Stimulated activated CD4-positive, alpha-beta T cell treated with anti-CD3 and anti-CD28 coated beads, Interleukin-15, amount 100 ng/mL, for 1 hour (primary cell): ENCODE measurements at regions not wholly inside any gene's neighbourhood (a gene's known extent, or its start where the extent isn't known, plus 50 kb on each side); places are given as distances from the start of the nearest gene placed in this dataset.

ENCODE experiments used
- DNase-seq, 2 donors: peaks; one replicate each; pipeline ENCODE4 v3.0.0-alpha.2; 2020; ENCODE audit warnings: low read depth in 1 of 2, low spot score in 1 of 2

DNA sequence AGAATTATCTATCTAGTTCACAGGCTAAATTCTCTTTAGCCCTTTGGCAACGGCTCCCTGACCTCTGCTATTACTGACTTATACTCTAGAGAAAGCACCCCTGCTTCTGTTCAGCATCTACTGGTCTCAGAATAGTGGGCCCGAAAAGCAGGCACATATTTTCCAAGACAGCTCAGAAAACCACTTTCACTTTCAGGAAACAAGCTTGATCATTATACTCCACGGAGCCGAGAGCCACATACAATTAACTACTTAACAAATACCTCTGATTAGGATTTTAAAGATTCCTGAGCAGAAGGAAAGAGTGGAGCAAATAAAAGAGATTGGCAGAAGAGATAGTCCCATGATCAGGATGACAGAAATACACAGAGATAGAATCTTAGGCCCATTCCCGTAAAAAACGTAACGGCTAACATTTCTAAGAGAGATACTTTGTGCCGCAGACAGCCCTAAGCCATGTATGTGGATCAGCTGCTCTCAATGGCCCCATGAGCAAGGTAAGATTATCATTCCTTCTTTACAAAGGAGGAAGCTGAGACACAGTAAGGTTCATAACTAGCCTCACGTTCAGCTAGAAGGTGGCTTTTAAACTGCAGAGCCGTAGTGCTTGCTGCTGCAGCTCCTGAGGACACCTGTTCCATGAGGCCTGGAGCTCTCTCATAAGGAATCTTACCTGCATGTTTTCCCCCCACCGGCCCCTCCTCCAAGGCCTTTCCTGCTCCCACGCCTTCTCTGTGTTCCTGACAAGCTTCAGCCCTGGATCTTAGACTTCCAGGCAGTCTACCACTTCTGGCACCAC is 227.2 kb downstream of the FOXO1 start:
- no peak for DNase-seq

DNA sequence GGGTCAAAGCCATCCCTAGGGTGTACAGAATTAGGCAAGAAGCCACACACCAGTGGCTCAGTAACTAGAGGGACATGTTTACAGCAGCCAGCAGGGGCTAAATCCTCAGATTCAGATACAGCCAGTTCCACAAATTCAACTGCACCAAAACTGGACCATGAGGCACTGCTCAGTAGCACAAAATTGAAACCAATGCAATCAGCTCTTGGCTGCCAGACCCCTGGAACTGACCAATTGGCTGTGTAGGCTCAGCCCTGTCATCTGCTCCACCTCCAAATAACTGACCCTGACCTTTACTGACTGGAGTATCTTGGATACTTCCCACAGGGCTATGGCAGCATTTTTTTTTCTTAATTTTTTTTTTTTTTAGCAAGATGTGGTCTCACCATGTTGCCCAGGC is 226.5 kb downstream of the FOXO1 start:
- no peak for DNase-seq

DNA sequence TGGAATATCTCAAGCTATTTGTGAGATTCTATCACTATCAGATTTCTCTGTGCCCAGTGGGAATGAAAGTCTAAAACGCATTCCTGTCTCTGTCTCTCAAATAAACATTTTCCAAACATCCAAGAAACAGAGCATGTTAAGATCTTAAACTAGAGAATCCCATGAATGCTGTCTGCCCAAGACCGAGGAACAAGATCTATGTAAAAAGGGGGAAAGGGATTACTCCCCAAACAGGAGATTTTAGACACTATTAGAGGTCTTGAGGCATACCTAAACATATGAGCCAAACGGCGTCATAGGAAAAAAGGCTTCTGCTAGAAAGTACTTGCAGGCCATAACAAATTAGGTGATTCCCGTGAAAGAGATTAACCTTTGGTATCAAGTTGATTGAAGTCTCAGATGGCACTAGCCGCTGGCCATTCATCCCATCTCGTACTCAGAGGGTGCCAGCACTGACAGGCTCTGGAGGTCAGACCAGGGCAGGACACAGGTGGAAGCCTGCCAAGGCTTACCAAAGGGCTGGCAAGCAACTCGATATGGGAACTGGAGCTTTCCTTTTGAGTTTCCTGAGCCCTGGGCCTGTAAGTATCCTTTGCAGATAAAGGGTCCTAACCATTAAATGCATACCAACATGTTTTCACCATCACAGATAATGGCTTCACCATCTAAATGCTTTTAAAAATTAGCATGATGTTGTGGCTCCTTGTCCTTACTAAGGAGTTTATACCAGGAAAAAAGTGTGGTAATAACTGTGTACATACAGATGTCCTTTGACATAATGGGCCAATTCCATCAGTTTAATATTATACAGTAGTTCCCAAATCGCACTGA is 225.2 kb downstream of the FOXO1 start:
- no peak for DNase-seq

DNA sequence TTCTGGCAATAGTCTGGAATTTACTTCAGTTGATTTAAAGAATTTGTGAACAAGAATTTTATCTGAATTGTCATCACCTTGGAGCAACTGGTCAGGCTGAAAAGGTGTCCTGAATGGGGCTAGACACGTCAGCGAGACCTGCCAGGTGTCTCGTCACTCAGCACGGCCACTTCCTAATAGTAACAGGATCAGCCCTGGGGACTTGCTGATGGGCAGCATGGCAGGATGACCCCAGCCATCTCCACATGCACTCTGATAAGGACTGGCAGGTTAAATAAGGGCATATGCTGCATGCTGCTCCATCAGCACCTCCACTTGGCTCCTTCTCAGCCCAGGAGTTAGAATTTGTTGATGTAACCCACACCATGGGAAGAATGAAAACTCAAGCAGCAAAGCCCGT is 224.2 kb downstream of the FOXO1 start:
- no peak for DNase-seq

DNA sequence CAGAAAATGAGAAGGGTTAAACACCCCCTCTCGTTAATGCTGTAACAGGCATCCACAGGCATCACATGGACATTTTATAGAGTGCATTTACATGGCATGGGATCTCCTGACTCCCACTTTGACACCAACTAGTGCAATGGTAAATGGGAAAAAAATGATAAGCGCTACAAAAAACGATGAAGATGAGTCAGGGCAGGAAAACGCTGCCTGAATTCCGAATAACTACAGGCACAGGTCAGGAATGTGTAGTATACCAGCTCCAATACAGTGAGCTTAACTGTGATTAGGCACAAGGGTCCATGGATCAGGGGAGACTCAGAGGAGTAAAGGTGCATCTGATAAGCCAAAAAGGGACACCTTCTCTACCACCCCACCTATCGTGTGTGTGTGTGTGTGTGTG is 223.6 kb downstream of the FOXO1 start:
- DNase-seq, result no peak

DNA sequence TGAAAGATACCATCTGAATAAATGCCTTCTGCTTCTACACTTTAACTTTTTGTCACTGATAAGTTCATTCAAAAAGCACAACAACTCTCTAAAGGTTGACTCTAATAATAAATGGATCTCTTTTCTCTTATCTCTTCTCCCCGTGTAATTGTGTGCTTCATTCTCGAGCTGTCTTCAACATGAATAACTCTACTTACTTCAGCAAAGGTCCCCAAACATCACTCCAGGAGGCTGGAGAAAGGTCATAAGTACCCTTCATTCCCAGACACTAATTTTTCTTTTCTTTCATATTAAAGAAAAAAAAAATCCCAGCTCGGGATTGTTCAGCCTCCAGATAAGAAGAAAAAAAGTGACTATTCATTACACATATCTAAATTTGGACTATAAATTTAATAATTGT is 222.2 kb downstream of the FOXO1 start:
- DNase-seq, result no peak

DNA sequence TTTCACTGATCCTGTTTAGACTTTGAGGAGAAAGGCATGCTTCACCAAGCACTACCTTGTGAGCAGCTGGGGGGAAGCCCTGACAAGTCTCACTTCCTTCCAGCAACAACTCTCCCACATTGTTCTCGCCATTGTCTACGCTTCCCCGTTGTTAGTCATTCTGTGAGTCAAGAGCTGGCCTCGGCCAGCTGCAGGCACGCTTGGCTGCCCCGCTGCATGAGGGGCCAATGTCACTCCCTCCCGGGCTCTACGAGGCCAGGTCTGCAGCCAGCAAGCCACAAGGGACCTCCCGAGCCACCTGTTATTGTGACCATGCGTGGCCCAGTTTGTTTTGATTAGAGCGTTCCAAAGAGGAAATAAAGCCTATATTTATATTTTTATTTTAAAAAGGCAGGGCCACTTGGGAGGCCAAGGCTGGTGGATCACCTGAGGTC is 220.9 kb downstream of the FOXO1 start:
- DNase-seq, result no peak

DNA sequence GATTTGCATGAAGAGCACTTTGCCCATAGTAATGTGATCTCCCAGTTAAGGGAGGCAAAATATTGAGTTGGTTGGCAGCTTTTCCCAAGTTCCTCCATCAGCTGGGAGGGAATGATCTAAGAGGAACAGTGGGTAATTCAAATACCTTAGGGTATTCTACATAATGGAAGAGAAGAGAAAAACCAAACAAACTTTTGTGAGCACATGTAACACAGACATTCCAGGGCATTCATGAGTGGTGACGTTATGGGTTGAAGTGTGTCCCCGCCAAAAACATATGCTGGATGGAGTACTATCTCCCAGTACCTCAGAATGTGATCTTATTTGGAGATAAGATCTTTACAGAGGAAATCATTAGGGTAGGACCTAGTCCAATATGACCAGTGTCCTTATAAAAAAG is 220.1 kb downstream of the FOXO1 start:
- no peak for DNase-seq

DNA sequence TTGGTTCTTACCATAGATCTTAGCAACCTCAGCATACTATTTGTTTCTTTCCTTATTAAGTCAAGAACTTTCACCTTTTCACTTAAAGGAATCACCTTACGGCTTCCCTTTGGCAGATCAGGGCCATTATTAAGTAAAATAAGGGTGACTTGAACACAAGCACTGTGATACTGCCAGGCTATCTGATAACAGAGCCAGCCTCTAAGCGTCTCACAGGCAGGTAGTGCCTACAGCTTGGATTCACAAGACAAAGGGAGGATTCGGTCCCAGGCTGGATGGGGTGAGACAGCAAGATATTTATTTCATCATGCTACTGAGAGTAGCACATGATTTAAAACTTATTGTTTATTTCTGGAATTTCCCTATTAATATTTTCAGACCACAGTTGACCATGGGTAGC is 218.6 kb downstream of the FOXO1 start:
- DNase-seq, result no peak

DNA sequence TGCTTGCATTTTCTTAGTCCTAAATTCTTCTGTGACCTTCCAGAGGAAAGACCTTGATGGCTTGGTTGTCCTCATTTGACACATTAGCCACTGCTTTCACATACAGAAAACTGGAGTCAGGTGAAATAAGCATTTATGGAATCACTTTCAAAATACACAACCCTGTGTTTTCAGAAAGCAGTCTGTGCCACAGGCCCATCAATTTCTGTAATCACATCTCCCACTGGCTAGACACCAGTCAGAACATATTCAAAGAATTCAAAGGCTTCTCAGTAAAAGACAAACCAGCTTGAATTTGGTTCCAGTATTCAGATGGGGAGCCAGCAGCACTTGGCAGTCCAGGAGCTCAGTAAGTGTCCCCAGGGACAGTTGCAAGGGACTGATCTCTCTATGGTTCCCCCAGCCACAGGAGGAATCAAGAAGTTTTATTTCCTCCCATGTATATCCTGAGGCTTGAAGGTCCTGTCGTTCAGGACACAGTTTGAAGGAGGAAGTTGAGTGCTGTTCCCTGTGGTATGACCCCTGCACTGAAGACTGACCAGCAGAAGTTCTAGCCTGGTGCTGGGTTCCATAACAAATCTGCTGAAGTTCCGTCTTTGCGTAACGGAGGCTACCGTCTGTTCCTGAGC is 214.3 kb downstream of the FOXO1 start:
- no peak for DNase-seq

DNA sequence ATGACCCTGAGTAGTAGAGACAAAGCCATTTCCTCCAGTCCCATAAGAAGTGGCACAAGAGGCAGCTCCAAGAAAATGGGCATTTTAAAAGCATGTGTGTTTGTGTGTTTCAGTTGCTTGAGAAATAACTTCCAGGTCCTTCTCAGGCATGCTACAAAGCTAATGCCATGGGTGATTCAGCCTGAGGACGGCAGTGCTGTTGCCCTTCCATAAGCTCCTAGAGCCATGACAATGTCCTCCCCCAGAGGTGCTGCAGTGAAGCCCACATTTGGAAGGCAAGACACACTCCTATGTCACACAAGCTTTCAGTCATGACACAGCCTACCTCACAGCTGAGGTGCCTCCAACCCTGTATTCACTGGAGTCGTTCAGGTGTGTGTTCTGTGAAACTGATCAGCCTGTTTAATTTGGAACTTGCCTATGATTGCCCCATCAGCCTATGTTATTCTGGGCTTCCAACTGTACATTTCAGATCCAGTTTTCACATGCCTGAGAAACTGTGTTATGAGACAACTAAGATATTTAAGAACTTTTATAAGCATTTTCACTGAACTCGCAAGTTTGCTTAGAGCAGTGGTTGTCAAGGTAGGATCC is 213.6 kb downstream of the FOXO1 start:
- DNase-seq, result no peak

DNA sequence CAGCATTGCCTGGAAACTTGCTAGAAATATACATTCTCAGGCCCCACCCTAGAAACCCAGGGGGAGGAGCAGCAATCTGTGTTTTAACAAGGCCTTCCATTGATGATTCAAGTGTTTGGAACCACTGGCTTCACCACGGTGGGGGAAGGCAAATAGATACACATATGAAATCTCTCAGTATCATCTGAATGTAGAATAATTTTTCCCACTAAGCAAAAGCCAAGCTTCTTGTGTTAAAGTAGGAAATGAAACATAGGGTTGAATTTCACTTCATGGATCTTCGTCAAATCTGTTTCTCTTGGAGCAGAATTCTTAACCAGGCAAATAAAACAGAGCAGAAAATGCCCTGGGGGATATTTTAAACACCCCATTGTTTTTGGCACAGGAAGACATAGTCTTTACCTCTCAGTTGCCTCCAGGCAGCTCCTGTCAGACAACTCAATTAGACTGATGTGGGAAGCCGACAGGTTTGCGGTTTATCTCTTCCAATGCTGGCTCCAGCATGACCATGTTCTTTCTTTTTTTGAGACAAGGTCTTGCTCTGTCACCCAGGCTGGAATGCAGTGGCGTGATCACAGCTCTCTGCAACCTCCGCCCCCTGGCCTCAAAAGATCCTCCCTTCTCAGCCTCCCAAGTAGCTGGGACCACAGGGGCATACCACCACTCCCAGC is 213.0 kb downstream of the FOXO1 start:
- no peak for DNase-seq

DNA sequence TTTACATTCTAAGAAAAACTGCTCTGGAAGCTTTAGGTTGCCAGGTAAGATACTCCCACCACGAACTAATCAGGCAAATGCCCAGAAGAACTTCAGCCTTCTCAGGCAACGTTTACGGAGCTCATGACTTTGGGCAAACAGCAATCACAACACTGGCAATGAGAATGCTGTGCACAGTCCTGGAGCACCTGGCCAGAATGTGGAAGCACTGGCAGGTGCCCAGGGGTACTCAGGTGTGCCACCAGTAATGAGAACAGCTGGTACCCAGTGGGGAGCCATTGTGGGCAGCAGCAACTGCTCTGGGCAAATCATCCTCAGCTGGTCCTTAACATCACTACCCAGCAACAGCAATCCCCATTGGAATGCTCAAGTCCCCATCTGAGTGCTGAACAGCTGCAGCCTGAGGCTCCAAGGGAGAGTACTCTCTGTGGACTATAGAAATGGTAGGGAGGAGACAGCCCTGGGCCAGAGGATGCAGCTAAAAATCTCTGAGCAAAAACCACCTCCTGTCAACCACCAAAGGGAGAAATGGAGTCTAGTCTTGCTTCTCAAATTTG is 210.0 kb downstream of the FOXO1 start:
- DNase-seq, result no peak

DNA sequence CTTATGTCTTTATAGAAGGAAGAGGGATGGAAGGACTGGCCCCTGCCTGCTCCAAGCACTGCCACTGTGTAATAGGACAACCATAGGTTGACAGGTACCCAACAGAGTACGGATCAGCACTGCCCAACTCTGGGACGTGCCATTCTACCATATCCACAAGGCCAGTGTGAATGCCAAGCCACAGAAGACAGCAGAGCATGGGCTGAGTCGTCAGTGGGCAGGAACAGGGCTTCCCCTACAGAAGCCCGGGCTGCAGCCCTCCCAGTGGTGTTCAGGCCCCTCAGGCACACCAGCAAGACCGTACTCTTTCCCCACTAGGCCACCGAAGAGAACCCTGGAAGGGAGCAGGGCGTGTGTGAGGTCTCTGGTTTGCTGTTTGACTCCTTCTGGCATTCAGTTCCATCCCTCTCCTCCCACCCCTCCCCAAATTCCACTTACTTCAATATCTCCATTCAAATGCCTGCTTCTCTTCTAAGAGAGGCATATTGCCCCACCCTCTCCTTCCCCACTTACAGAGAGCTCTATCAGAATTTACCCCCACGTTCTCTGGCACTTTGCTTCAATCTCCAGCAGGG is 209.4 kb downstream of the FOXO1 start:
- DNase-seq, result no peak

DNA sequence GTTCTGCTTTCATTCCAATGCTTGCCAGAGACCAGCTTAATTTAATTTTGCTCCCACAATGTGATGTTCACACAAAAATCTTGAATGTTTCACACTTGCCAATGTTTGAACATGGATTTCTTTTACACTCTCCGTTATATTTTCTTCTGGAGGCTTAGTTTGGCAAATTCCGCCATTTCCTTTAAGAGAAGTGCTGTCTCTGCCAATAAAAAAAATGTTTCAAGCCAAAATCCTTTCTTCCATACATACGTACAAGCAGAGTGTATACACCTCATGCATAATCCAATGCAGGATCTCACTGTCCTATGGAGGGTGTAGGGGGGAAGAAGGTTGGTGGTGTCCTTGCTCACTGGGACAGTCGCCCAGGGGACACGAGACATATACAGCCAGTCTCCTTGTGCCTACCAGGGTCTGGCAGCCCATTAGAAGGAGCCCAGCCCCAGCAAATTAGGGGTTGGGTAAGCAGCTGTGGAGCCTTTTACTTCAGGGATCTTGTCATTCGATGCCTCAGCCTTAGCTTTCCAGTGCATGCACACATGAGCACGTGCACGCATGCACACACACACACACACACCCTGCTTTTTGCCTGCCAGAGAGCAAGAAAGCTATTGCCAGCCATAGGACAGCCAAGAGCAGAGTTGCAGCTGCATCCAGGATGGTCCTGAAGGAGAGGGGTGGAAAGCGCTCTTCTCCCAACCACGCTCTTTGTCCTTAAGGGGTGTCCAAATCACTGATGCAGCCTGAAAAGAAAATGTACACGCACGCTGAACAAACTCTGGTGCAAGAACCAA is 208.3 kb downstream of the FOXO1 start:
- DNase-seq, result no peak

DNA sequence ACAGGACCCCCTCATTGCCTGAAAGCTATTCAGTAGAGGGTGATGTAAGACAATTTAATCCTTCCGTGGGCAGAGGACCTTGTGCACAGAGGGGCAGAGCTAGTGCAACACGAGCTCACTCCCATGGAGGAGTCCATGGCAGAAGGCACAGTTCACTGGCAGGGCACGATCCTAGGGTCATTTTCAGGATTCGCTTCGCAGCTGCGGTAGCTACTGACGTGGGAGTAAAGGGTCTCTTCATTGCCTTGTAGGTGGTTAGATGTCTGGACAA is 207.8 kb downstream of the FOXO1 start:
- no peak for DNase-seq

DNA sequence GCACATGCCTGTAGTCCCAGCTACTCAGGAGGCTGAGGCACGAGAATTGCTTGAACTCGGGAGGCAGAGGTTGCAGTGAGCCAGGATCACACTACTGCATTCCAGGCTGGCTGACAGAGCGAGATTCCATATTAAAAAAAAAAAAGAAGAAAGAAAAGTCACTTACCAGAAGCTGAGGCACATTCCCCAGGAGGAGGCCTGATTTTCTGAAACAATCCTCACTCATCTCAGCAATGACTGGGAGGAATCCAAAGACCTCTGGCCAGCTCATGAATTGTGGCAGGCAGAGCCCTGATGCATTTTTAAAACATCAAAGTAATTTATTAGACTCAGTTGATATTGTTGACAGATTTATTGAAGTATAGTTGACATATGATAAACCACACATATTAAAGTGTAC is 206.3 kb downstream of the FOXO1 start:
- DNase-seq, result no peak

DNA sequence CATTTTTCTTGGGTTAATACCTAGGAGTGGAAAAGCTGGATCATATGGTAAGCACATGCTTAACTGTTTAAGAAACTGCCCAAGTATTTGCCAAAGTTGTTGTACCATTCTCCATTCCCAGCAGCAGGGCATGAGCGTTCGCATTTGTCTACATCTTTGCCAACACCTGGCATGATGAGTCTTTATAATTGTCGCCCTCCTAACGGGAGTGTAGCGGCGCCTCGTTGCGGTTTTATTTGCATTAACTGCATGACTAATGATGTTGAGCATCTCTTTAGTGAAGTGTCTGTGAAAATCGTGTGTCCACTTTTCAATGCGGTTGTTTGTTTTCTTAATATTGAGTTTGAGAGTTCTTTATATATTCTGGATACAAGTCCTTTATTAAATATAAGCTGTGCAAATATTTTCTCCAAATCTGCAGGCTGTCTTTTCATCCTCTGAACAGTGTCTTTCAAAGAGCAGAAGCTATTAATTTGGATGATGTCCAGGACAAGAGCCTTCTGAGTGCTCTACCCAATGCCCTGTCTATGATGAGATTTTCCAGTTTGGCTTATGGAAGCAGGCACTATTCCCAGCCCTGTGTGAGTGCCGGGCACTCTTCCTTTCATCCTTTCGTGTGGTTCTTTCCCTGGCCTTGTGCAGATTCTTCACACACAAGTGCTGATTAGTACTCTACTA is 202.0 kb downstream of the FOXO1 start:
- DNase-seq, result no peak

DNA sequence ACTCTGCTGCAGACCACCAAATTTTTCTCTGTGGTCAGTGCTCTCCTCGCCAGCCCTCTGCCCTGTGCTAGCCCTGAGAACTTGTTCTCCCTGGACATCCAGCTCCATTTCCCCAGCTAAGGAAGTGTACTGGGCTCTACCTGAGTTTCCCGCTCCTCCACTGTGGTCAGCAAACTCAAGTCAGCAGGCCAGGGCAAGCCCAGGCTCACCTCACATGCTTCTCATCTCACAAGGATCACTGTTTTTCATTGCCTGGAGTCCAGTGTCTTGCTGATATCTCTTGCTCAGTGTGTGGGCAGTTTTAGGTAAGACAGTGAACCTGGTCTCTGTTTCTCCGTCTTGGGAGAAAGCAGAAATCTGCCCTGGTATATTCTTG is 201.4 kb downstream of the FOXO1 start:
- DNase-seq, result no peak
